Naive thymus-derived CD4-positive, alpha-beta T cell (primary cell): ENCODE measurements at regions not wholly inside any gene's neighbourhood (a gene's known extent, or its start where the extent isn't known, plus 50 kb on each side); places are given as distances from the start of the nearest gene placed in this dataset.
A peak's percentile ranks its signal among the peaks of the same experiment; 100 is the strongest.

Experiments used
- ATAC-seq: fragments of 150-1000 bp; cut with Tn5 transposase; 2 replicates; pipeline ENCODE4 v1.10.0; 2021; ENCODE audit warnings: mild to moderate bottlenecking, moderate library complexity
- CTCF ChIA-PET: fragments of 350-600 bp; sonication (Branson Sonifier 250); formaldehyde crosslinking; loops from one replicate; lab custom pipeline; 2021; ENCODE audit warnings: antibody characterized with exemption; lab: Charles Lee
- POLR2A ChIA-PET: fragments of 350-600 bp; sonication (Branson Sonifier 250); formaldehyde crosslinking; loops from one replicate; lab custom pipeline; 2021; ENCODE audit warnings: antibody characterized with exemption, inconsistent platforms; lab: Charles Lee
- DNase-seq, 9 donors: peaks; one replicate each; pipeline versions ENCODE4 v3.0.0 to v3.0.0-alpha.2; 2020 to 2022; ENCODE audit warnings: mixed read lengths in 1 of 9
- H3K27ac ChIP-seq: one replicate; pipeline ENCODE4 v1.7.0; 2013; ENCODE audit warnings: mild to moderate bottlenecking, low read depth, low read length, moderate library complexity
- H3K27me3 ChIP-seq, 2 donors: one replicate each; pipeline ENCODE4 v1.7.0; 2013; ENCODE audit warnings: low read length in 2 of 2, mild to moderate bottlenecking in 2 of 2, moderate library complexity in 2 of 2; ENCODE audit not compliant: control insufficient read depth in 2 of 2, insufficient read depth in 2 of 2
- H3K36me3 ChIP-seq, 3 experiments: 1 replicate in 2 of 3; 2 replicates in 1 of 3; pipeline ENCODE4 v1.7.0; 2013; ENCODE audit warnings: low read length in 3 of 3, mild to moderate bottlenecking in 3 of 3, moderate library complexity in 1 of 3; ENCODE audit not compliant: insufficient read depth in 3 of 3, control insufficient read depth in 2 of 3
- H3K4me1 ChIP-seq, 2 donors: one replicate each; pipeline ENCODE4 v1.7.0; 2013; ENCODE audit warnings: low read length in 2 of 2, mild to moderate bottlenecking in 2 of 2, moderate library complexity in 1 of 2; ENCODE audit not compliant: control insufficient read depth in 2 of 2, insufficient read depth in 2 of 2
- H3K4me3 ChIP-seq: 2 replicates; pipeline ENCODE4 v1.7.0; 2013; ENCODE audit warnings: mild to moderate bottlenecking, low read length
- H3K9me3 ChIP-seq, 3 experiments: 1 replicate in 2 of 3; 2 replicates in 1 of 3; pipeline ENCODE4 v1.7.0; 2013; ENCODE audit warnings: low read length in 3 of 3; ENCODE audit not compliant: control insufficient read depth in 2 of 3
- H3K27ac Mint-ChIP-seq, 9 donors: one replicate each; pipeline ENCODE4 v1.8.0; 2020 to 2022; ENCODE audit warnings: mixed read lengths in 9 of 9, mild to moderate bottlenecking in 8 of 9, moderate library complexity in 5 of 9, inconsistent platforms in 2 of 9
- H3K27me3 Mint-ChIP-seq, 5 donors: one replicate each; pipeline ENCODE4 v1.8.0; 2021 to 2022; ENCODE audit warnings: mixed read lengths in 5 of 5, mild to moderate bottlenecking in 1 of 5
- H3K36me3 Mint-ChIP-seq, 5 donors: one replicate each; pipeline ENCODE4 v1.8.0; 2020 to 2022; ENCODE audit warnings: mixed read lengths in 5 of 5, mild to moderate bottlenecking in 3 of 5, inconsistent platforms in 1 of 5
- H3K4me1 Mint-ChIP-seq, 7 donors: one replicate each; pipeline ENCODE4 v1.8.0; 2020 to 2022; ENCODE audit warnings: mixed read lengths in 7 of 7, mild to moderate bottlenecking in 3 of 7, inconsistent platforms in 1 of 7
- H3K4me3 Mint-ChIP-seq, 10 donors: one replicate each; pipeline ENCODE4 v1.8.0; 2020 to 2022; ENCODE audit warnings: mild to moderate bottlenecking in 10 of 10, mixed read lengths in 10 of 10, moderate library complexity in 6 of 10, inconsistent platforms in 2 of 10
- H3K9me3 Mint-ChIP-seq, 11 donors: one replicate each; pipeline ENCODE4 v1.8.0; 2020 to 2022; ENCODE audit warnings: mixed read lengths in 11 of 11, mild to moderate bottlenecking in 4 of 11, inconsistent platforms in 1 of 11, moderate library complexity in 1 of 11
- intact Hi-C, 2 donors: fragments of 100-400 bp; cut with micrococcal nuclease; formaldehyde crosslinking; loops; one replicate each; pipeline ENCODE4 v1.15.1; 2023

GRCh38 chr1:209265301-209265700, 318.2 kb upstream of the CAMK1G start:
- H3K9me3 Mint-ChIP-seq: peaks cover 0 to 4% (median 0%) of the 10 kb centered on the region in 11 donors
- Histone ChIP-seq H3K9me3 (no peaks in the 10 kb centered on the region), H3K27me3 (no peaks in the 10 kb centered on the region), H3K4me1 (no peaks in the 10 kb centered on the region), H3K4me3 (no peak overlapping the region), H3K27ac (no peak overlapping the region), H3K36me3 (no peaks in the 10 kb centered on the region)
- no peaks in the 10 kb centered on the region for H3K36me3 Mint-ChIP-seq
- CTCF ChIA-PET: no interaction called here
- H3K4me3 Mint-ChIP-seq: no peak overlapping the region
- intact Hi-C loops: no loop called here
- H3K4me1 Mint-ChIP-seq: no peaks in the 10 kb centered on the region
- ATAC-seq (no peak), DNase-seq (no peak)
- POLR2A ChIA-PET: no interaction called here
- peaks cover 0 to 39% (median 5%) of the 10 kb centered on the region in 5 donors for H3K27me3 Mint-ChIP-seq
- no peak overlapping the region for H3K27ac Mint-ChIP-seq

DNA sequence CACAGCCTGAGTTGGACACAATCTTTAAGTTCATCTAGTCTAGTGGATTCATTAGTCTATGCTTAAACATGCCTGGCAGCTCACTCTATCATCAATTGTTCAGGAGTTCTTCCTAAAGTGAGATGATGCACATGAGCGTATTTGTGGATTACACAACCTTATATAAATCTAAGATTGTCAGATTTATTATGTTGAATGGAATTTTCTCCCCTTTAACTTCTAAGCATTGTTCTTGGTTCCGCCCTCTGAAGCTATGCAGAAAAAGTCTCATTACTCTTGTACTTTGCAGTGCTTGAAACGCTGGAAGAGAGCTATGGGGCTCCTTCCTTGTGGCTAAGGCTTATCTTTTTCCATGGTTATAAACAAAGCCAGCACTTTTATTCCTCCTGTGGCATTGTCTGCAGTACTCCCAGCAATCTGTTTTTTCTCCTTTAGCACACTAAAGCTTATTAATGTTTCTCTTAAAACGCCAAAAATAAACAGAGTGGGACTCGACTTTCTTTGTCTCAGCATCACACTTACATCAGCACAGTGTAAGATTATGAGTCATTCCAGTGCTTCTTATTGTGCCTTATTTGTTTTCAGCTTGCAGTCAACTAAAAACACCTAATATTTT, 316.8 kb upstream of the CAMK1G start:
- ATAC-seq (no peak), DNase-seq (no peak)
- H3K4me3 Mint-ChIP-seq: no peak overlapping the region
- no peaks in the 10 kb centered on the region for H3K27me3 ChIP-seq
- peaks cover 0 to 39% (median 5%) of the 10 kb centered on the region in 5 donors for H3K27me3 Mint-ChIP-seq
- no peaks in the 10 kb centered on the region for H3K9me3 ChIP-seq
- H3K9me3 Mint-ChIP-seq: peaks cover 0 to 5% (median 0%) of the 10 kb centered on the region in 11 donors
- POLR2A ChIA-PET: no interaction called here
- H3K27ac ChIP-seq: no peak overlapping the region
- no peaks in the 10 kb centered on the region for H3K4me1 ChIP-seq
- H3K27ac Mint-ChIP-seq: no peak overlapping the region
- H3K4me1 Mint-ChIP-seq: no peaks in the 10 kb centered on the region
- no peak overlapping the region for H3K4me3 ChIP-seq
- no peaks in the 10 kb centered on the region for H3K36me3 Mint-ChIP-seq
- CTCF ChIA-PET: interaction anchor here (0.6 kb wide), 1 partner anchor 1166 kb away, joined by 3 read pairs; no protein-coding TSS in a partner anchor
- intact Hi-C loops: no loop called here
- H3K36me3 ChIP-seq: no peaks in the 10 kb centered on the region

GRCh38 chr1:209267968-209268367, 315.5 kb upstream of the CAMK1G start:
- no peak overlapping the region for H3K27ac ChIP-seq
- DNase-seq (no peak), ATAC-seq (no peak)
- H3K27me3 ChIP-seq: no peaks in the 10 kb centered on the region
- no peak overlapping the region for H3K27ac Mint-ChIP-seq
- peaks cover 0 to 39% (median 5%) of the 10 kb centered on the region in 5 donors for H3K27me3 Mint-ChIP-seq
- H3K36me3 ChIP-seq: no peaks in the 10 kb centered on the region
- H3K4me1 Mint-ChIP-seq: no peaks in the 10 kb centered on the region
- ChIA-PET POLR2A (no interaction called here), CTCF (no interaction called here)
- no peaks in the 10 kb centered on the region for H3K9me3 ChIP-seq
- H3K4me3 Mint-ChIP-seq: no peak overlapping the region
- no peaks in the 10 kb centered on the region for H3K4me1 ChIP-seq
- H3K9me3 Mint-ChIP-seq: peaks cover 0 to 5% (median 0%) of the 10 kb centered on the region in 11 donors
- intact Hi-C loops: no loop called here
- no peak overlapping the region for H3K4me3 ChIP-seq
- H3K36me3 Mint-ChIP-seq: no peaks in the 10 kb centered on the region

DNA sequence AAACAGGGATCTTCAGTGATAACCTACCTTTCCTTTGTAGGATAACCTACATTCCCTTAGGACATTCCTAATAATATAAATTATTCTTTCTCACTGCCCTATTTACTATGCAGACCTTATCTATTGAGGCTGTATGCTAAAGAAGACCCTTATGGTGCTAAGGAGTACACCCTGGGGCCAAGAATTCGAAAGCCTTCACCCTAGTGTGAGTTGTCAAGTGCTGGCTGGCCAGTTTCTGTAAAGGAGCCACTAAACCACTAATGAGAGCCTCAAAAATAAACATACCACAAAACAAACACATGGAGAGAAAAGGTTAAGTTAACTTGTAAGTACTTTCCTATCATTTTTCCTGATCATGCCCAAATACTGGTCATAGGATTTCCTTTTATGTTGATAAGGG, 315.0 kb upstream of the CAMK1G start:
- ChIA-PET CTCF (no interaction called here), POLR2A (no interaction called here)
- Histone ChIP-seq H3K9me3 (no peaks in the 10 kb centered on the region), H3K36me3 (no peaks in the 10 kb centered on the region), H3K4me3 (no peak overlapping the region), H3K4me1 (no peaks in the 10 kb centered on the region), H3K27me3 (no peaks in the 10 kb centered on the region), H3K27ac (no peak overlapping the region)
- H3K27ac Mint-ChIP-seq: no peak overlapping the region
- no peak for ATAC-seq
- peaks cover 0 to 5% (median 0%) of the 10 kb centered on the region in 11 donors for H3K9me3 Mint-ChIP-seq
- H3K27me3 Mint-ChIP-seq: peaks cover 0 to 36% (median 8%) of the 10 kb centered on the region in 5 donors
- H3K4me1 Mint-ChIP-seq: no peaks in the 10 kb centered on the region
- H3K36me3 Mint-ChIP-seq: no peaks in the 10 kb centered on the region
- intact Hi-C loops: no loop called here
- no peak for DNase-seq
- no peak overlapping the region for H3K4me3 Mint-ChIP-seq

DNA sequence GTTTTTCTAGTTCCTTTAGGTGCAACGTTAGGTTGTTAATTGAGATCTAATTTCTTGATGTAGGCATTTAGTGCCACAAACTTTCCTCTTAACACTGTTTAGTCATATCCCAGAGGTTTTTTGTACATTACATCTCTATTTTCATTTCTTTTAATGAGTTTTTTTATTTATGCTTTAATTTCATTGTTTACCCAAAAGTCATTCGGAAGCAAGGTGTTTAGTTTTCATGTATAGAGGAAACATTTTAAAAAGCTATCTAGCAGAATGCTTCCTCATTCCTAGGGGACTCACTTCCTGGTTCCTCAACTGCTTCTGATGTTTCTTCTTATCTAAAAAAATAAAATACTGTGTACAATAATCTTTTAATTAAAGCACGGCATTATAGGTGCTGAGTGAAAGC, 307.2 kb upstream of the CAMK1G start:
- Histone ChIP-seq H3K9me3 (no peaks in the 10 kb centered on the region), H3K4me3 (no peak overlapping the region), H3K27me3 (no peaks in the 10 kb centered on the region), H3K36me3 (no peaks in the 10 kb centered on the region), H3K4me1 (no peaks in the 10 kb centered on the region), H3K27ac (no peak overlapping the region)
- ChIA-PET CTCF (no interaction called here), POLR2A (no interaction called here)
- DNase-seq: no peak
- H3K36me3 Mint-ChIP-seq: no peaks in the 10 kb centered on the region
- no peaks in the 10 kb centered on the region for H3K4me1 Mint-ChIP-seq
- ATAC-seq: no peak
- intact Hi-C loops: no loop called here
- H3K27me3 Mint-ChIP-seq: peaks cover 0 to 42% (median 27%) of the 10 kb centered on the region in 5 donors
- H3K4me3 Mint-ChIP-seq: no peak overlapping the region
- H3K9me3 Mint-ChIP-seq: peaks cover 0 to 7% (median 1%) of the 10 kb centered on the region in 11 donors
- H3K27ac Mint-ChIP-seq: no peak overlapping the region

DNA sequence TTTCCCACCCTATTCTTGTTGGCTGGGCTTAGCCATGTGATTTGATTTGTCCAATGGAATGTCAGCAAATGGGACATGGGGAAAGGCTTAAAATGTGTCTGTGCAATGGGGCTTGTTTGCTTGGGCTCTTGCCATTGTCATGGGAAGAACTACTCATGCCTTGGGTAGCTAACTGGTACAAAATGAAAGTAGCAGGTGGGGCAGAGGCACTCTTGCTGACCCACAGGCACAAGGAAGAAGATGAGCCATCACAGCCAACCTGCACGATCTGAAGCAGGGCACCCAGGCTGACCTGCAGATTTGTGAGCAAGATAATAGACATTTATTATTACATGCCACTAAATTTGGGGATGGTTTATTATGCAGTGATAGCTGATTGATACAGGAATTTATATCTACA, 305.9 kb upstream of the CAMK1G start:
- H3K27ac Mint-ChIP-seq: no peak overlapping the region
- ChIA-PET POLR2A (no interaction called here), CTCF (no interaction called here)
- Histone ChIP-seq H3K9me3 (no peaks in the 10 kb centered on the region), H3K27ac (no peak overlapping the region), H3K4me3 (no peak overlapping the region), H3K4me1 (no peaks in the 10 kb centered on the region), H3K36me3 (no peaks in the 10 kb centered on the region), H3K27me3 (no peaks in the 10 kb centered on the region)
- DNase-seq: no peak
- H3K36me3 Mint-ChIP-seq: no peaks in the 10 kb centered on the region
- no peaks in the 10 kb centered on the region for H3K4me1 Mint-ChIP-seq
- H3K4me3 Mint-ChIP-seq: no peak overlapping the region
- H3K9me3 Mint-ChIP-seq: peaks cover 0 to 7% (median 1%) of the 10 kb centered on the region in 11 donors
- H3K27me3 Mint-ChIP-seq: peaks cover 0 to 42% (median 27%) of the 10 kb centered on the region in 5 donors
- intact Hi-C loops: no loop called here
- ATAC-seq: no peak

GRCh38 chr1:209291715-209292114, 291.8 kb upstream of the CAMK1G start:
- no peak for ATAC-seq
- H3K4me1 Mint-ChIP-seq: no peaks in the 10 kb centered on the region
- CTCF ChIA-PET: no interaction called here

More at GRCh38 chr1:209291715-209292114, 291.8 kb upstream of the CAMK1G start:
- Histone ChIP-seq H3K4me3 (no peak overlapping the region), H3K27me3 (no peaks in the 10 kb centered on the region), H3K36me3 (no peaks in the 10 kb centered on the region), H3K4me1 (no peaks in the 10 kb centered on the region), H3K9me3 (no peaks in the 10 kb centered on the region), H3K27ac (no peak overlapping the region)
- intact Hi-C loops: no loop called here
- H3K36me3 Mint-ChIP-seq: no peaks in the 10 kb centered on the region
- peaks cover 8 to 42% (median 21%) of the 10 kb centered on the region in 5 donors for H3K27me3 Mint-ChIP-seq
- no peak for DNase-seq
- peaks cover 0 to 4% (median 0%) of the 10 kb centered on the region in 11 donors for H3K9me3 Mint-ChIP-seq
- H3K4me3 Mint-ChIP-seq: no peak overlapping the region
- POLR2A ChIA-PET: no interaction called here
- peak overlapping the region in 1 of 9 donors; percentile 50 for H3K27ac Mint-ChIP-seq
